SK-N-SH (cell line): ENCODE measurements at regions not wholly inside any gene's neighbourhood (a gene's known extent, or its start where the extent isn't known, plus 50 kb on each side); places are given as distances from the start of the nearest gene placed in this dataset.

Experiments
- CTCF ChIA-PET: fragments of 300-600, 350-600 bp; formaldehyde crosslinking; extraction: SDS; loops from one replicate; lab custom pipeline; 2021; lab: Yijun Ruan, JAX
- POLR2A ChIA-PET: fragments of 350-600 bp; sonication (Branson Sonifier 250); formaldehyde crosslinking; extraction: SDS; loops from one replicate; lab custom pipeline; 2020; ENCODE audit warnings: antibody characterized with exemption, inconsistent platforms; lab: Yijun Ruan, JAX
- DNase-seq: peaks from one replicate; pipeline ENCODE4 v3.0.0; 2012
- H2AFZ ChIP-seq: fragments of 200-600 bp; sonication (generic); 2 replicates; pipeline ENCODE4 v1.8.1; 2016; ENCODE audit warnings: antibody characterized with exemption, mild to moderate bottlenecking, low read depth
- H3F3A ChIP-seq: fragments of 200-600 bp; sonication (generic); replicated peaks from 2 replicates; pipeline ENCODE3; 2016; ENCODE audit warnings: antibody characterized with exemption, mild to moderate bottlenecking; ENCODE audit not compliant: insufficient read depth
- H3K27ac ChIP-seq, 2 experiments: fragments of 200-500 bp in 1 of 2; fragments of 200-600 bp in 1 of 2; sonication (Bioruptor generic) in 1 of 2; sonication (generic), shearing (Covaris generic) in 1 of 2; 2 replicates each; pipeline versions ENCODE4 v1.5.1 to v1.6.1; 2014 to 2016; ENCODE audit warnings: low read depth in 2 of 2, inconsistent platforms in 1 of 2, low read length in 1 of 2, mild to moderate bottlenecking in 1 of 2, mixed read lengths in 1 of 2
- H3K27me3 ChIP-seq: fragments of 200-600 bp; sonication (generic), shearing (Covaris generic); 2 replicates; pipeline ENCODE4 v1.6.1; 2016; ENCODE audit warnings: mixed run types; ENCODE audit not compliant: insufficient read depth
- H3K36me3 ChIP-seq, 2 experiments: fragments of 200-500 bp in 1 of 2; fragments of 200-600 bp in 1 of 2; sonication (Bioruptor generic) in 1 of 2; sonication (generic) in 1 of 2; replicated peaks in 1 of 2; 2 replicates each; pipeline versions ENCODE3 to v1.5.1; 2014 to 2016; ENCODE audit warnings: low read length in 1 of 2, mild to moderate bottlenecking in 1 of 2; ENCODE audit not compliant: insufficient read depth in 2 of 2, control insufficient read depth in 1 of 2
- H3K4me1 ChIP-seq, 2 experiments: fragments of 200-500 bp in 1 of 2; fragments of 200-600 bp in 1 of 2; sonication (Bioruptor generic) in 1 of 2; sonication (generic), shearing (Covaris generic) in 1 of 2; 2 replicates each; pipeline versions ENCODE4 v1.5.1 to v1.6.1; 2014 to 2016; ENCODE audit warnings: low read depth in 1 of 2, low read length in 1 of 2, mixed run types in 1 of 2; ENCODE audit not compliant: insufficient read depth in 2 of 2, control insufficient read depth in 1 of 2
- H3K4me2 ChIP-seq: fragments of 200-600 bp; sonication (generic), shearing (Covaris generic); 2 replicates; pipeline ENCODE4 v1.6.1; 2017; ENCODE audit warnings: mixed run types
- H3K4me3 ChIP-seq, 2 experiments: fragments of 200-500 bp in 1 of 2; fragments of 200-600 bp in 1 of 2; sonication (Bioruptor generic) in 1 of 2; sonication (generic), shearing (Covaris generic) in 1 of 2; 2 replicates each; pipeline versions ENCODE4 v1.5.1 to v1.8.1; 2014 to 2016; ENCODE audit warnings: low read depth in 2 of 2, inconsistent platforms in 1 of 2, low read length in 1 of 2, mild to moderate bottlenecking in 1 of 2, mixed read lengths in 1 of 2, moderate library complexity in 1 of 2
- H3K79me2 ChIP-seq: fragments of 200-600 bp; sonication (generic); 2 replicates; pipeline ENCODE4 v1.8.1; 2017; ENCODE audit warnings: mild to moderate bottlenecking; ENCODE audit not compliant: insufficient read depth
- H3K9ac ChIP-seq: fragments of 200-600 bp; sonication (generic); 2 replicates; pipeline ENCODE4 v1.6.1; 2017; ENCODE audit warnings: mixed run types
- H3K9me2 ChIP-seq: fragments of 200-600 bp; sonication (generic); 2 replicates; pipeline ENCODE4 v1.6.1; 2017; ENCODE audit warnings: mixed run types
- H3K9me3 ChIP-seq: fragments of 200-600 bp; sonication (generic); 2 replicates; pipeline ENCODE4 v1.6.1; 2017; ENCODE audit warnings: mixed run types, mild to moderate bottlenecking, moderate library complexity
- H4K20me1 ChIP-seq: fragments of 200-600 bp; sonication (generic); 2 replicates; pipeline ENCODE4 v1.6.1; 2017; ENCODE audit warnings: mild to moderate bottlenecking, mixed run types; ENCODE audit not compliant: insufficient read depth
- CTCF ChIP-seq: fragments of 200-600 bp; sonication (generic); IDR thresholded peaks from 2 replicates; pipeline ENCODE4 v1.6.1; 2017; ENCODE audit warnings: antibody characterized with exemption, mild to moderate bottlenecking, moderate library complexity
- EP300 ChIP-seq, 2 experiments: IDR thresholded peaks; 2 replicates each; pipeline versions ENCODE4 v1.4.0 to v1.6.1; 2012; ENCODE audit warnings: borderline replicate concordance in 1 of 2, low read depth in 1 of 2, low read length in 1 of 2
- FOXJ3 ChIP-seq: sonication (generic); formaldehyde crosslinking; IDR thresholded peaks from 2 replicates; pipeline ENCODE4 v1.5.1; 2020; ENCODE audit warnings: mild to moderate bottlenecking, missing genetic modification reagents
- GATA2 ChIP-seq: sonication (generic); formaldehyde crosslinking; IDR thresholded peaks from 2 replicates; pipeline ENCODE4 v1.5.0; 2020; ENCODE audit warnings: mild to moderate bottlenecking, missing genetic modification reagents
- IRF3 ChIP-seq: fragments of 150-350 bp; IDR thresholded peaks from 2 replicates; pipeline ENCODE4 v1.6.1; 2016; ENCODE audit warnings: mild to moderate bottlenecking, low read depth, low read length
- JUND ChIP-seq: IDR thresholded peaks from 2 replicates; pipeline ENCODE4 v1.4.0; 2012
- MEF2A ChIP-seq: IDR thresholded peaks from 2 replicates; pipeline ENCODE4 v1.4.0; 2012; ENCODE audit warnings: low read depth, borderline replicate concordance
- MXI1 ChIP-seq: IDR thresholded peaks from 2 replicates; pipeline ENCODE4 v1.6.1; 2012; ENCODE audit warnings: mild to moderate bottlenecking, low read depth, low read length, improper control_type of control experiment
- NRF1 ChIP-seq: IDR thresholded peaks from 2 replicates; pipeline ENCODE4 v1.6.1; 2012; ENCODE audit warnings: low read depth, mild to moderate bottlenecking, low read length
- PBX3 ChIP-seq: IDR thresholded peaks from 2 replicates; pipeline ENCODE4; 2012
- POLR2AphosphoS5 ChIP-seq: IDR thresholded peaks from 2 replicates; pipeline ENCODE4 v1.6.1; 2012; ENCODE audit warnings: low read depth, low read length
- RAD21 ChIP-seq: IDR thresholded peaks from 2 replicates; pipeline ENCODE4 v1.6.1; 2012; ENCODE audit warnings: mild to moderate bottlenecking, low read length
- RCOR1 ChIP-seq: fragments of 150-350 bp; IDR thresholded peaks from 2 replicates; pipeline ENCODE4 v1.6.1; 2017; ENCODE audit warnings: antibody characterized with exemption, low read length
- RFX5 ChIP-seq: IDR thresholded peaks from 2 replicates; pipeline ENCODE4 v1.6.1; 2012; ENCODE audit warnings: mild to moderate bottlenecking, improper control_type of control experiment, low read length
- SIN3A ChIP-seq: IDR thresholded peaks from 2 replicates; pipeline ENCODE4 v1.6.1; 2012; ENCODE audit warnings: low read depth, mild to moderate bottlenecking, low read length, moderate library complexity, borderline replicate concordance
- SMC3 ChIP-seq: IDR thresholded peaks from 2 replicates; pipeline ENCODE4 v1.6.1; 2012; ENCODE audit warnings: low read depth, low read length, improper control_type of control experiment
- TAF1 ChIP-seq: IDR thresholded peaks from 2 replicates; pipeline ENCODE4 v1.6.1; 2012; ENCODE audit warnings: low read depth, mild to moderate bottlenecking, low read length, moderate library complexity, borderline replicate concordance
- TEAD4 ChIP-seq: IDR thresholded peaks from 2 replicates; pipeline ENCODE4 v1.4.0; 2012; ENCODE audit warnings: mild to moderate bottlenecking, borderline replicate concordance; ENCODE audit not compliant: insufficient read depth
- USF1 ChIP-seq: IDR thresholded peaks from 2 replicates; pipeline ENCODE4 v1.4.0; 2012; ENCODE audit warnings: low read depth, borderline replicate concordance
- ZBTB33 ChIP-seq: IDR thresholded peaks from 2 replicates; pipeline ENCODE4 v1.4.0; 2012; ENCODE audit warnings: low read depth, borderline replicate concordance
- WGBS: methylation state at CpG from one replicate; pipeline ENCODE4 v1.1.6; 2017; ENCODE audit warnings: low lambda C conversion rate; 5-methylcytosine and 5-hydroxymethylcytosine counted together

- no peak for DNase-seq
- Histone ChIP-seq H3K36me3 (no peaks in the 10 kb centered on the region), H3K4me1 (peaks cover 0 to 7% of the 10 kb centered on the region in 2 experiments; a peak in 1 of 4 replicates), H3K27me3 (no peaks in the 10 kb centered on the region), H4K20me1 (no peaks in the 10 kb centered on the region), H3K9me3 (no peaks in the 10 kb centered on the region), H3F3A (no peaks in the 10 kb centered on the region), H2AFZ (peak overlapping the region; percentile 50; the same call in 1 of the 2 replicates), H3K4me3 (no peak overlapping the region; a peak in 1 of 4 replicates), H3K9ac (peak overlapping the region; percentile 34; the same call in 1 of the 2 replicates), H3K79me2 (no peaks in the 10 kb centered on the region), H3K9me2 (no peaks in the 10 kb centered on the region), H3K27ac (peak overlapping the region in 1 of 2 experiments; percentile 59; a peak in 2 of 4 replicates), H3K4me2 (peak overlapping the region; percentile 24)
- CTCF ChIA-PET = interaction anchor here (1.3 kb wide), 1 partner anchor 67 kb away, joined by 4 read pairs; no protein-coding TSS in a partner anchor
- TF ChIP-seq RAD21 (no peak), TEAD4 (no peak), FOXJ3 (CRISPR knock-in tag) (no peak), SMC3 (no peak), NRF1 (no peak), GATA2 (CRISPR knock-in tag) (no peak), TAF1 (no peak), JUND (no peak), POLR2AphosphoS5 (no peak), MEF2A (no peak), ZBTB33 (no peak), CTCF (no peak), RFX5 (no peak), SIN3A (no peak), MXI1 (no peak), RCOR1 (no peak), USF1 (no peak), IRF3 (no peak), PBX3 (no peak), EP300 (IDR thresholded peaks at IDR 0.05; ENCODE audit: borderline replicate concordance in 1 of 2, low read depth in 1 of 2, low read length in 1 of 2) (no peak)
- 9% methylated on average over 4 of the region's 4 CpGs for WGBS
- POLR2A ChIA-PET = no interaction called here
These were observed 106.8 kb downstream of the EDEM1 start for GRCh38 chr3:5294356-5294755.
